ENCODE measurements at regions not wholly inside any gene's neighbourhood (a gene's known extent, or its start where the extent isn't known, plus 50 kb on each side); places are given as distances from the start of the nearest gene placed in this dataset.

DNA sequence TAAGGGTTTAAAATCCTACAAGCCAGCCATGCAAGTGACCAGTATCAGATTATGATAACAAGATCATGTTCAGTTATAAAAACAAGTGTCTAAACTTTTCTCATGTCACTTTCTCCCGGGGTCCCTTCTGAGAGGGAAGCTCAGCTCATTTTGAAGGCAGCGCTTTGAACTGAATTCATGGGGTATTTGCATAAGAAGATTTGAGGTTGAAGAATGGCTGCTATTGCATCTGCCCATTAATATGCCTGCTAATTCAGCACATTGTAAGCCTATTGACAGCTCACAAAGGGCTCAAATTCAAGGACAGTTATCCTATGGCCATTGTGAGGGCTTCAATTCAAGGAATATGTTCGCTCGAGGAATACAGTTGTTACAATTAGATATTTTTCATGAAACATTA is 290.2 kb upstream of the IRX3 start:
- TF ChIP-seq TAF1 (IDR thresholded peaks at IDR 0.05; ENCODE audit: low read depth) (no peak), RAD21 (IDR thresholded peaks at IDR 0.05; ENCODE audit: low read depth) (no peak), CEBPB (IDR thresholded peaks at IDR 0.05) (no peak), TCF12 (IDR thresholded peaks at IDR 0.05; ENCODE audit: low read depth) (no peak), ZBTB7A (IDR thresholded peaks at IDR 0.05; ENCODE audit: low read depth) (no peak)
- TF ChIP-seq, protein P1, sequence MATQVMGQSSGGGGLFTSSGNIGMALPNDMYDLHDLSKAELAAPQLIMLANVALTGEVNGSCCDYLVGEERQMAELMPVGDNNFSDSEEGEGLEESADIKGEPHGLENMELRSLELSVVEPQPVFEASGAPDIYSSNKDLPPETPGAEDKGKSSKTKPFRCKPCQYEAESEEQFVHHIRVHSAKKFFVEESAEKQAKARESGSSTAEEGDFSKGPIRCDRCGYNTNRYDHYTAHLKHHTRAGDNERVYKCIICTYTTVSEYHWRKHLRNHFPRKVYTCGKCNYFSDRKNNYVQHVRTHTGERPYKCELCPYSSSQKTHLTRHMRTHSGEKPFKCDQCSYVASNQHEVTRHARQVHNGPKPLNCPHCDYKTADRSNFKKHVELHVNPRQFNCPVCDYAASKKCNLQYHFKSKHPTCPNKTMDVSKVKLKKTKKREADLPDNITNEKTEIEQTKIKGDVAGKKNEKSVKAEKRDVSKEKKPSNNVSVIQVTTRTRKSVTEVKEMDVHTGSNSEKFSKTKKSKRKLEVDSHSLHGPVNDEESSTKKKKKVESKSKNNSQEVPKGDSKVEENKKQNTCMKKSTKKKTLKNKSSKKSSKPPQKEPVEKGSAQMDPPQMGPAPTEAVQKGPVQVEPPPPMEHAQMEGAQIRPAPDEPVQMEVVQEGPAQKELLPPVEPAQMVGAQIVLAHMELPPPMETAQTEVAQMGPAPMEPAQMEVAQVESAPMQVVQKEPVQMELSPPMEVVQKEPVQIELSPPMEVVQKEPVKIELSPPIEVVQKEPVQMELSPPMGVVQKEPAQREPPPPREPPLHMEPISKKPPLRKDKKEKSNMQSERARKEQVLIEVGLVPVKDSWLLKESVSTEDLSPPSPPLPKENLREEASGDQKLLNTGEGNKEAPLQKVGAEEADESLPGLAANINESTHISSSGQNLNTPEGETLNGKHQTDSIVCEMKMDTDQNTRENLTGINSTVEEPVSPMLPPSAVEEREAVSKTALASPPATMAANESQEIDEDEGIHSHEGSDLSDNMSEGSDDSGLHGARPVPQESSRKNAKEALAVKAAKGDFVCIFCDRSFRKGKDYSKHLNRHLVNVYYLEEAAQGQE (IDR thresholded peaks at IDR 0.05; ENCODE audit: low read depth): no peak
